GM21723 (cell line): ENCODE measurements at regions not wholly inside any gene's neighbourhood (a gene's known extent, or its start where the extent isn't known, plus 50 kb on each side); places are given as distances from the start of the nearest gene placed in this dataset.

Source experiments
- ATAC-seq: cut with Tn5 transposase; IDR thresholded peaks from one replicate; pipeline ENCODE4 v1.9.1; 2021; ENCODE audit warnings: mild to moderate bottlenecking, moderate library complexity; ENCODE audit not compliant: unreplicated experiment

DNA sequence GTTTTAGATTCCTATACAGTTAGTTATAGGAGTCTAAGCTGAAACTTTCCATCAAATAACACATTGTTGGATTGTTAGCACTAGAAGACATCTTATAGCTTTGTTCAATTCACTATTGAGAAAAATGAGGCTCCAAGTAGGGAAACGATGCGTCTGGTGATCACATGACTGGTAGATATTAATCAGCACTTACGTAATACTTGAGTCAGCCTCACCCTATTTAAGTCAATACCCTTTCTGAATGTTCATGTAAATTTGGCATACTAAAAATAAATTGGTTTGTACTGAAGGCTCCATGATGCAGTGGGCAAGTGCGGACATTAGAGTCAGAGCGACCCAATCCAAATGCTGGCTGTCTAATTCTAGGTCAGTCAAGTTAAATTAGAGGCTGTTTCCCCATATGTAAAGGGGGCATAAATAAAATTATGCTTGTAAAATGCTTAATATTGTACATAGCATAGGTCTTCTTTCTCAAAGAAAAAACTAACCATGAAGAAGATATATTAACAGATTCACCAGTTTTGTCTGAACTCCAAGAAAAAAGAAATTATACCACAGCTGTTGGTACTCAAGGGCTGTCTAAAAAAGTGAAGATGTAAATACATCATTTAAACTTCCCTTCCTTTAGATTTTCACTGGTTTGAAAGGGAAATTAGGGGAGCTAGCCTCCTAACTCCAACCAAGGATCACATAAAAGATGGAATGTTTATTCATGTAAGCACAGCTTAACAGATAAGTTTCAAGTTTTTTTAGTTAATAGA, 406.6 kb upstream of the TLE4 start:
- no peak for ATAC-seq

DNA sequence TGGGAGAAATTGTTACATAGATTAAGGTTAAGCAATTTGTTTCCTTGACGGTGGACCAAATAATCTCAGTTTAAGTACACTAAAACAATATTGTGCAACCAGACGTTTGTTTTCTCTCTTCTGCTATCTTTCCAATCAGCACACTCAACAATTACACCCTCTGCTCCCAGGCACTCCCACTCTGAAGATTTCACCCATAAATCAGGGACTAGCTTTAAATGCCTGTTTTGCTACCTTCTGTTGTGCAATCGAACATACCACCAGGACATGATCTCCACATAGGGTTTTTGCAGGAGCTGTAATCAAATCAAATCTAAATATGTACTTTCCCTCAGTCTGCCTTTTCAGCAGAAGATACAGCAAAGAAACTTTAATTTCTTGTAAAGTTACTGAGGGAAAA, 405.8 kb upstream of the TLE4 start:
- no peak for ATAC-seq

DNA sequence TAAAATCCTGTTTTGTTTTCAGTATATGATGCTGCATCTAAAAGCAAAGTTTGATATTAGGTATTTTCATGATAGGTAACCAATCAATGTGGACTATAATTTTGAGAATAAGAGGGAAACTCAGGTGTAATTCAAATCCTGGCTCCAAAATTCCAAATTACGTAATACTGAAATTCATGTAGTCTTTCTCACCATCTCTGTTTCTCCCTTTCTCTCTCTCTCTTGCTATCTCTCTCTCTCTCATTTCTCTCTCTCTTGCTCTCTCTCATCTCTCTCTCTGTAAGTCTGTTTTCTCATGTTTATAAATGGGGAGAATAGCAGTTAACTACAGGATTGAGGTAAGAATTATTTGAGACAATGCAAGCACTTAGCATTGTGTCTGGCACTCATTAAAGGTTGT, 401.1 kb upstream of the TLE4 start:
- no peak for ATAC-seq

DNA sequence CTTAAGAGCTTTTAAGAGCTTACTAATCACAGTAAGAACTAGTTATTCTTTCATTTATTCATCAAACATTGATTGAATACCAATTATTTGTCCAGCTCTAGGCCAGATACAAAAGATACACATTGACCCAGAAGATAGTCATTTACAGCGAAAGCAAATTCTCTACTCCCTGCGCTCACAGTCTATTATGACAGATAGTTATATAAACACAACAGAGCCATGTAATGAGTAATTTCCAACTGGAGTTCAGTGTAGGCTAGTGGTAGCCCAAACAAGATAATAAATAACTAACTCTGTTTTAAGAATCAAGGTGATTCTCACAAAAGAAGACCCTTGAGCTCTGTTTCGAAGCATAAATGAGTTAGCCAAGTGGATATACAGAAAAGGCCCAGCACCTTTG, 397.8 kb upstream of the TLE4 start:
- no peak for ATAC-seq

DNA sequence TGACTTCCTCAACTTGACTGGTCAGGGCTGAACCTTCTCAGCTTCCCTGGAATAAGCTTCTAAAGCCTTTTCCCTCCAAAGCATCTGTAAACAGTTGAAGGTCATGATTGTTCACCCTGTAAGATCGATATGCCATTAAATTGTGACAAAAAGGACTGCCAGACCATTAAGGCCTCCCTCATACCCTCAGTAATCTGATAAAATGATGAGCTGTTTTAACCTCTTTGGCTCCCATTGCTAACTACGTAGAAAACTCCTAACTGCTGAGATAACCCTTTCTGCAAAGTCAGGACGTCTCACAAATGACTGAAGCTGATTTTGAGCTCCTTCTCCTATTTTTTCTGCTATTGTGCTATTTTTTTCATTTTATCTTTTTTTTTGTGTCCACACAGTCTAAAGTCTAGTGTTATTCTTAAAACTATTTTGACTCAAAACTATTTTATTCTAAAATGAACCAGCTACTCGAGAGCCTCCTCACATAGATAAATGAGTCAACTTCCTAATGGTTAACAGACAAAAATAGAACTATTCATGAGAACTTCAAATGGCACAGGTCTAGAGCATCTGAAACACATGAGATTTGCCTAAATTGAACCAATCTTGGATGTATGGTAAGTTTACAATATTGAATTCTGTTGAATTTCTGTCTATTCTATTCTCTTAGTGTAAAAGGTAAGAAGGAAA, 395.6 kb upstream of the TLE4 start:
- no peak for ATAC-seq

DNA sequence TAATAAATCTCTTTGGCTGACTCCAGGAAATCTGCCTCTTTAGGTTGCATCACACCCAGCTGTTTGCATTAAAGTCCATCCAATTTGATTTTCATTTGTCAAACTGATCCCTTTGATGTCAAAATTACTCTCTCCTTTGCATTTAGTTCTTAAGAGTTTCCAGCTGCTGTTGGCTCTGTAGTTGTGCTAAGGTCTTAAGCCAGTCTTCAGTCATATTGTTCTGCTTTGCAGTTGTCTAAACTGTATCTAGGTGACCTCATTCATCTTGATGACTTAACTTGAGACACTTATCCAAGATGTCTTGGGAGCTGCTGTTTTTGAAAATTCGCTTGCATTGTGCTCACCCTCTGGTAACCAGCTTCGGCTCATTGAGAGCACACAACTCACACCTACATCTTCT, 386.9 kb upstream of the TLE4 start:
- ATAC-seq = no peak

DNA sequence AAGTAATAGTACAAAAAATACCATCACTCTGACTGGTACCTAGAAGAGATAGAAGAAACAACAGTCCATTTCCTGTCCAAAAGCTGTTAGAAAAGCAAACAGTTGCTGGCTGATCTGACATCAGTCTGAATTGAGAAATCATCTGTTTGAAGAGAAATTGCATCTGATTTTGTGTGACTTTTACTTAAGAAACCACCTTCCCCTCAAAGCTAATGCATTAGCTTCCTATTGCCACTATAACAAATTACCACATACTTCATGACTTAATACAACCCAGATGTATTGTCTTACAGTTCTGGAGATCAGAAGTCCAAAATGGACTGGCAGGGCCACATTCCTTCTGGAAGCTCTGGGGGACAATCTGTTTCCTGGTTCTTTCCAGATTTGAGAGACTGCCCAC, 385.9 kb upstream of the TLE4 start:
- no peak for ATAC-seq

DNA sequence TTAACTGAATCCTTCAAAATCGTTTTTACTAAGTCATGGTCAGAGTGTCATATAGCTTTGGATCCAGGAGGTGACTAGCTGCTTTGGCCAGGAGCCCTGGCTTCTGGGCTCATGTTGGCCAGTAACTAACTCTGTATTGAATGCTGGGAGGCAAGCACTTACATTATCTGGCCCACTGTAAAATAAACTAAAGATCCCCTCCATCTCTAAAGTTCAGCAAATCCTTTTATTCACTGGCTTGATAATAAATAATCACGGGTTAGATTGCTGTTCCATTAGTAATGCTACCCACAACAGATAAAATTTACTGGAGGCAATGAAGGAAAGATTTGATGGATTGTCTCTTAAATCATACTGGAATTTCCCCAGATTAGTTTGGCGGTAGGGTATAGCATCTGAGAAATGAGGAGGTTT, 382.2 kb upstream of the TLE4 start:
- ATAC-seq = no peak

DNA sequence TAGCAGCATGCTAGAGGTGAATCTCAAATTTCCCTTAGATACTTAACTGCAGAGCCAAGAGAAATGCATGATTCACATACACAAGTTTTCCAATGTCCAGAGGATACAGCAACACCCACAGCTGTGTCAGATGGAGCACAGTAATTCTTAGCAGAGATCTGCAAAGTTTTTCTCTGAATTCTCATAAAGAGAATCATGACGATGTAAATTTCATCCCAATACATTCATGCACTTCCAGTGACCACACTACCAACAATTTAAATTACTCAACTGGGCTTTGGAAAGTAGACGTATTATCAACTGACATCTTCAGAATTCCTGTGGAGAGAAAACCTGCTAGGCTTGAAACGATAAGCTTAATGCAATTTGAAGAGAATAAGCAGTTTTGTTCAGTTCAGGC, 378.8 kb upstream of the TLE4 start:
- no peak for ATAC-seq

DNA sequence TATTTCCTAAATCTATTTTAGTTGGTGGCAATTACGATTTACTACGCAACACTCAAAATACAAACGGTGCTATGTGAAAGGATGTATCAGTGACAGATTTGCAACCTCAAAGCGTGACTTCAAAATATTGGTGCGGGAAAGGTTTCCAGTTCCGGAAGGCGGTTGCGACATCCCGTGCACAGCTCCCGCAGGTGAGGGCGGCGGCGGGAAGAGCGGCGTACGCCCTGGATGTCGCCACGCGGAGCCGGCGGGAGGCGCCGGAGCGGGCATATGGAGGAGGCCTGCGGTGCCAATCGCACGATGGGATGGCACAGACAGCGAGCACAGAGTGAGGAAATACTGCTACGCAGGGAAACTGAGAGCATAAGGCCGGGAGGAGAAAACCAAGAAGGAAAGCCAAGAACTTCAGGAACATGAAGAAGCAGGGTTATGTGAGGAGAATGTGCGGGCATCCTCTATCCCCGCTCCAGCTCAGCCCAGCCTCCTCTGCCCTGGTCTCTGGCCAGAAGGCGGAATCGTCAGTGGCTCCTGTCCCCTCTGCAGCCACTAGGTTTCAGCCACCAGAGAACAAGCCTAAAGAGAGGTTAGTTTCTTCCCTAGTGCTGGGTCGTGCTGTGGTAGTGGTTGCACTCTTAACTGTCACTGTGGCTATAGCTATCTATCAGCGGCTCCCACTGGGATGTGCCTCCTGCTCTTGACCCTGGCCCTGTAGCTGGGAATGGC, 378.1 kb upstream of the TLE4 start:
- no peak for ATAC-seq

DNA sequence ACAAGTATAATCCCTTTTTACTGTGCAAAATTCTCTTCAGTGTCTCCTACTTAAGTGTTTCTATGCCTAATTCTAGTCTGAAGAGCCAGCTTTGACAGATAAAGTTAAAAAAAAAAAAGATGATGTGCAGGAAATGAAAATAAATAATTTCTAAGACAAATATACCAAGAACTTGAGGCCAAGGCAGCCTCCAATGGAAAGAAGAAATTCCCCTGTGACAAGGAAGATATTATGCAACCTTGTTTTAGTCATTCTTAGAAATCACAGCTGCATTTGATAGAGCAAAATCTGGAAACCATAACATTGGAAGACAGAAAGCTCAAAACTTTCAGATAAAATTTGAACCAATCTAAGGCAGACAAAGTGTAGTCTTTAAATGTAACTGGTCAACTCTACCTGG, 375.9 kb upstream of the TLE4 start:
- ATAC-seq = no peak

DNA sequence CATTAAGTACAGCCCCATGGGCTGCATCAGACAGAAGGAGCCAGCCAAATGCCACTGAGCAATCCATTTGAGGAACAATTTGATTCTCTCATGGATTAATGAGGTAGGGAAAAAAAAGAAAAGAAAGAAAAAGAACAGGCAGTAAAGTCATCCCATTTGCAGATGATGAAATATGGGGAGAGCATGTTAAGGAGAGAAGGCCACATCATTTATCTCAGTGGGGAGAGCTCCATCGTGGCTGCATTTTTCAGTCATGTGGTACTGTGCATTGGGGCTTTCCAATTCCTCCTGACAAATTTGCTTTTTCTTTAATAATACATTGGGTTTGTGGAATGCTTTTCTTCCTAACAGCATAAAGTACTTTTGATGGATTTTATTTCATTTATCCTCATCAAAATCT, 375.2 kb upstream of the TLE4 start:
- no peak for ATAC-seq

DNA sequence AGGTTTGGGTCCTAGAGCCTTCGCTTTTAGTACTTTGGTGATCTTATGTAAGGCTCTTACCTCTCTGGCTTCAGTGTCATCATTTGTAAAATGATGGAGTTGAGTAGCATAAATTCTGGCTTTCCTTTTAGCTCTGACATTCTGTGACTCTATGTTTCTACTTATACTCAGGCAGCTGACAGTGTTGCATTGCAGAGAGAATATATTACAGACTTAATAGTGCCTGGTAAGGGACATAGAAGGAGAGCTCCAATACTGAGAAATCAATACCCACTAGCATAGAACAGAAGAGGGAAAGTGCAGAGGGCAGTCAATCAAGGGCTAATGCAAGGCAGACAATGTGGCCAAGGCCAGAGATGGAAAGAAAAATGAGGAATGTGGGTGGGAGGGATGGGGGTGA, 371.4 kb upstream of the TLE4 start:
- no peak for ATAC-seq

DNA sequence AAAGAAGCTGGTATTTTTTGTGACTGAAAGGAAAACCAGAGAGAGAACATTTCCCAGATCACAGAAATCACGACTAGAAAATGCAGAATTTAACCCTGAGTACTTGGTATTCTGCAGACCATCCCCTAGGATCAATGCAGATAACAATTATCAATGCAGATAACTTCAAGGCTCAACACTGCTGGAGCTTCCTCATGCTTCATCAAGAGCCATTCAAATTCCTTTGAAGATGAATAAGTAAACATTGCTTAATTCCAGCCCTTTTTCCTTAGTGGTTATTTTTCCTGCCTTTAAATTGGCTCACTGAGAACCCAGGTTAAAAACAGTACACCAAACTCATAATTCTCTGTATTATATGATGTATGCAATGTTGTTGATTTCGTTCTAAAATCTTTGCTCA, 370.1 kb upstream of the TLE4 start:
- no peak for ATAC-seq

DNA sequence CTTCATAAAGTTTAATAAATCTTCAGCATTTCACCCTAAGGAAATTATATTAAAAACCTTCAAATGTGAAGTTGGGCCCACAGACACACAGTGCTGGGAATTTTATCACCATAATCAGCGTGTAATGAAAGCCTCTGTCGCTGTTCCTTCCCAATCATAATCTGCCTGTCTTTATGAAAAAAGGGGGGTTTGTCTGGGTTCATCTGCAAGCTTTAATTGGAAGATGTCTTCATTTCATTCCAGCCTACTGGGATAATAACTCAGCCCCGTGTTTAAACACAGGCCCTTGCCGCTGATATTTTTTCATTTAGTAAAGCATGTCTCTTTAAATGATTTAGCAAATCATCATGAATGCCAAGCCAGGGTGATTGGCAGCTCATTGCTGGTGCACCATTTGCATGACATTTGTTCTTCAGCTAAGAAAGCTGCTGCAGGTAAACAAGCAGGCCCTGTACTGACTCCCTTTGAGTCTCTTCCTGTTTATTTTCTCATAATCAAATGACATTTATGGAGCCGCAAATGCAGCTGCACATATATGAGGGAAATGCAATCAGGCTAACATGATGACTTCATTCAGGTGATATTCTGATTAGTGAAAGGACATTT, 362.9 kb upstream of the TLE4 start:
- no peak for ATAC-seq

DNA sequence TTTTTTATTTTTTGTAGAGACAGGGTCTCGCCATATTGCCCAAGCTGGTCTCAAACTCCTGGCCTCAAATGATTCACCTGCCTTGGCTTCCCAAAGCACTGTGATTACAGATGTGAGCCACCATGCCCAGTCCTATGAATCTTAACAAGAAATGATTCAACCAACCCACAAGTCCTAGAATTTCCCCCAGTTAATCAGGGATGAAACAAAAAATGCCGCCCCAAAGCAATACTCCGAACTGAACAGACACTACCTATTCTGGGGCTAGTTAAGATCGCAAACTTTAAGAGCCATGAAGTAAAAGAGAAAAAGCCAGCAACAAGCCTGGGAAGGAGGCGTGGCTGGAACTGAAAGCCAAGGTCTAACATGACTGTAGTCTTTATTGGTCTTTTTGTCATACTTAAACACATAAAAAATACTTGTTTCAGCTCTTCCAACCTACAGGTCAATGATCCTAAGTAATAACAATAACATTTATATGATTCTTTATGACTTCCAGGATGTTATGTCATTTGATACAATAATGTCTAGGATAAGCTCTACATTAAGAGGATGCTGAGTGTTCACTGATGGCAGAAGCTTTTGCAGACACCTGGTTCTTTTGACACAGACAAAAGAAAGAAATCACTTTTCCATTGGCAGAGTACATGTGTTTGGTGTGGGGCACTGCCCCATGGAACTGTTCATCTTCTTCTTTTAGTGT, 361.1 kb upstream of the TLE4 start:
- ATAC-seq = no peak

DNA sequence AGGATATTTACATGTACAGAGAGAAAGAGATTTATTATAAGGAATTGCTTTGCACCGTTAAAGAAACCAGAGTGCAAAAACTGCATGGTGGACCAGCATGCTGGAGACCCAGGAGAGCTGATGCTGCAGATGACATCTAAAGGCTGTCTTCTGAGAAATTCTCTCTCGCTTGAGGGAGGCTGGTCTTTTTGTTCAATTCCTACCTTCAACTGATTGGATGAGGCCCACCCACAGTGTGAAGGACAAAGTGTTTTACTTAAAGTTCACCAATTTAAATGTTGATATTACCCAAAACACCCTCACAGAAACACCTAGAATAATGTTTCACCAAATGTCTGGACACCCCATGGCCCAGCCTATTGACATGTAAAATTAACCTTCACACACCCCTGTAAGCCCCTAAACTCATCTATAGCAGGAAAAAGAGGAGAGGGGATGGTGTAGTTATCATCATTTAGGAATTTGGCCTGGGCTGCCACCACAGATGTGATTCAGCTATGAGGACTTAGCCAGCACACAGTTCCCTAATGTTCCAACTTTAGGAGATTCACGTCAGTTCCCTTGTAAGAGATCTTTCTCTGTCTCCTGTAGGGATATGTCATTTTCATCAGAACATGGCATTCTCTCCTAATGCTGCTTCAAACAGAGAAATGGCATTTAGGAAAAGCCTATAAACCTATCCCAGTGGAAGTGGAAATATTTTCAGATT, 358.2 kb upstream of the TLE4 start:
- ATAC-seq = no peak

DNA sequence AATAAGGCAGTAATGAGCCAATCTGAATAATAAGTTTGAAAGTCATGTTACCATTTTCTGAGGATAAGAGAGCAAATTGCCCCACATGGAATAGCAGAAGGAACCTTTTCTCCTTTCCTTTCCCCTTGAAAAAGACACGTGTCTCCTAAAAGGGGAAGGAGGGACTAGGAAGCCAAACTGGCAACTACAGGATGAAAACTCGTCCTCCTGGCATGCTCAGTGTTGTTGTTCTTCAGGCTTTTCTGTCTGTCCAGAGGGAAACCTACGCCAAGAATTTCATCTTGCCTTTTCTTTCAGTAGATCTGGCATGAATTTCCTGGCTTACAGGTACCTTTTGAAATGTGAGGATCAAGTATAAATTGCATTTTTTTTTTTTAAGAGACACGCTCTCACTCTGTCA, 355.9 kb upstream of the TLE4 start:
- no peak for ATAC-seq

DNA sequence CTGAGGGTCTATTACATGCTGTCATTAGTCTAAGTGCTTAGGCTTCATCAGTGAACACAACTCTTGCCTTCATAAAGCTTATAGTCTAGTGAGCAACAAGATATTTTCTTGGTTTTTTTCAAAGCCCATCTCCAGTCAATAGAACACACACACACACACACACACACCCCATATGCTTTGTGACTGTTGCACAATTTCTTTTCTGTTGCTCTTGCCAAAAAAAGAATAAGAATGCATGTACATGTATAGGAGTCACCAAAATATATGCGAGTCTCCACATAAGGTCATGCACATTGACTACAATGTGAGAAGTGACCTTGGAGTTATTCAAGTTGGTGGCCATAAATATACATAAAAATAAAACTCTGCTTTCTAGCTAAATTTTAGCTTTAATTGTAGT, 351.5 kb upstream of the TLE4 start:
- no peak for ATAC-seq

DNA sequence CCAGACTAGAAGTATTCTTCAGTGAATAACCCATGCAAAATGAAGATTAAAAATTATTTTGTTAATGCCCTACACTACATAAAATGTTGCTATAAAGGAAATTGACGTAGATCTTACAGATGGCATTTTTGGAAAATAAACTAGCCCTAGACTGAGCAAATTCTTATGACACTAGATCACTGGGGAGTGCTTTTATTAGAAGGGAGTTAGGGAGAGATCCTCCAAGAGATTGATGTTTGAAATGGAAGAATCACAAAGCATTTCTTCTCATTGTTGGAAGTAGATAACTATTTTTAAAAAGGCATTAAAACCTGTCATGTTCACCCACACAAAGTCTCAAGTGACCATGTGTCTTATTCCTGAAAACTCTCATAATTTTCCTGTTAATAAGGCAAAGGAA, 351.1 kb upstream of the TLE4 start:
- ATAC-seq = no peak

DNA sequence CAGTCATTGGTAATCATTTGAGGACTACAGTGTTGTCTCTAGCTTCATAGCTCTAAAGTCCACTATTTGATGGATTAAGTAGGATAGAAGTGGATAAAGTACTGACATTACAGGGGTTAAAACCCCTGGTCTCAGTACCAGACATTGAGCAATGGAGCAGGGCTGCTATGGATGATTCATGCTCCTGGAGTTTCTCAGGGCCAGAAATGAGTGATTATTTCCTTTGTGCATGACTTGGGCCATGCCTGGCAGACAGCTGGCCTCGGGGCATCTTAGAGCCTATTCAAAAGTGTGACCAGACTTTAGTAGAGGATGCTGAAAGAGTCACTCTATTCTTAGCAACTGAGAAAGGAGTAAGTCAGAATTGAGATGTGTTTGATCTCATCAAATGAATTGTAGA, 350.7 kb upstream of the TLE4 start:
- ATAC-seq = no peak
